Ovary (tissue), 7 donors: ENCODE measurements at regions not wholly inside any gene's neighbourhood (a gene's known extent, or its start where the extent isn't known, plus 50 kb on each side); places are given as distances from the start of the nearest gene placed in this dataset.
A peak's percentile ranks its signal among the peaks of the same experiment; 100 is the strongest.

Source experiments
- DNase-seq, 5 donors: peaks; one replicate each; pipeline ENCODE4 v3.0.0-alpha.2; 2019 to 2020
- H3K27ac ChIP-seq, 2 donors: fragments of 200-600 bp; one replicate each; pipeline versions ENCODE4 v1.5.1 to v1.8.0; 2019 to 2022
- H3K27me3 ChIP-seq: fragments of 200-600 bp; one replicate; pipeline ENCODE4 v1.8.0; 2022
- H3K36me3 ChIP-seq: fragments of 200-600 bp; sonication (generic); one replicate; pipeline ENCODE4 v1.5.1; 2019
- H3K4me1 ChIP-seq: one replicate; pipeline ENCODE4 v1.8.1; 2013; ENCODE audit warnings: mild to moderate bottlenecking, moderate library complexity; ENCODE audit not compliant: insufficient read depth
- H3K4me3 ChIP-seq: fragments of 200-600 bp; sonication (generic); one replicate; pipeline ENCODE4 v1.5.1; 2017
- H3K9me3 ChIP-seq, 2 donors: fragments of 200-600 bp in 1 of 2; sonication (generic) in 1 of 2; one replicate each; pipeline versions ENCODE4 v1.5.1 to v1.8.1; 2013 to 2019; ENCODE audit warnings: mild to moderate bottlenecking in 1 of 2, moderate library complexity in 1 of 2
- EP300 ChIP-seq: sonication (generic); formaldehyde crosslinking; IDR thresholded peaks from one replicate; pipeline ENCODE4 v1.6.1; 2017; ENCODE audit warnings: antibody characterized with exemption
- POLR2A ChIP-seq: fragments of 450-650 bp; IDR thresholded peaks from one replicate; pipeline ENCODE4 v1.6.1; 2017; ENCODE audit warnings: antibody characterized with exemption, mild to moderate bottlenecking, moderate library complexity
- WGBS, 3 donors: extraction: QIAGEN DNeasy Blood & Tissue Kit in 1 of 3; methylation state at CpG; one replicate each; pipeline versions ENCODE4 v1.1.5 to v1.1.7; 2013 to 2017; 5-methylcytosine and 5-hydroxymethylcytosine counted together
- intact Hi-C, 4 donors: fragments of 100-400 bp; cut with DNase I; formaldehyde crosslinking; loops; one replicate each; pipeline versions ENCODE4 v1.11.0 to v1.15.1; 2022 to 2023
- TF ChIP-seq, protein P1 (sequence below), 3 donors: fragments of 450-650 bp in 2 of 3; fragments of 200-600 bp in 1 of 3; IDR thresholded peaks; one replicate each; pipeline versions ENCODE4 v1.5.1 to v1.8.0; 2016 to 2022; ENCODE audit warnings: antibody characterized with exemption in 3 of 3, mild to moderate bottlenecking in 1 of 3
- donor health status: DM: no; HTN: no; CAD: no; lungs with moderate emphysema.
- donor health status: DM: no; HTN: no; CAD: no.
- donor health status: Bipolar disorder and iron deficiency.
- donor health status: DM: no; HTN: no; CAD: no.
- donor health status: DM: yes; HTN: yes; CAD: no.

DNA sequence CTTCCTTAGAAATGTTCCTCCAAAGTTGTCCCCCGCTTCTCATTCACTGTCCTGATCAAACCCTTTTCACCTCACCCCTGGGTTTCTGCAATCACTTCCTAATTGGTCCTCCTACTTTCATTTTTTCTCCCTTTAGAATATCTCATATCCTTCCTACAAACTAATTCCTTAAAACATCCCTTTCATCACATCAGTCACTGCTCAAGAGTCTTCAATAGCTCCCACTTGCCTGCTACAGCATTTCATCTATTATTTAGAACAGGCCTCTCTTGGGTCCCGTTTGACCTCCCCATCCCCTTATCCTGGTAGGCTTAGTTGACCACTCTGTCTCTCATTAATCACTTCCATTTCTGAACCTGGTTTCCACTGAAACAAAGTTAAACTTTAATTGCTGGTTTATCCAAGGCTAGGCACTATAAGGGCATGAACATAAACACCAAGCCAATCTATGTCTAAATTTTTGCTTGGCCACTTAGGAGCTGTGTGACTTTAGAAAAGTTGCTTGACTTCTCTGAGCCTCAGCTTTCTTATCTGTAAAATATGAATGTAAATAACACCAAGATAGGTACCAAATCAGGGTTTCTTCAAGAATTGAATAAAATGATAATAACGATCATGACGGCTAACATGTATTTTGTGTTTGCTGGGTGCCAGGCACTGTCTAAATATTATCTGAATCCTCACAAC lies 202.1 kb upstream of the WWC1 start:
- Histone ChIP-seq H3K4me3 (no peak overlapping the region), H3K4me1 (peaks cover 9% of the 10 kb centered on the region), H3K27me3 (no peaks in the 10 kb centered on the region), H3K9me3 (no peaks in the 10 kb centered on the region), H3K27ac (no peak overlapping the region), H3K36me3 (no peaks in the 10 kb centered on the region)
- DNase-seq = no peak
- intact Hi-C loops = no loop called here
- 90 to 94% (median 92%) methylated on average over 4 of the region's 4 CpGs for WGBS, 3 donors
- TF ChIP-seq POLR2A (no peak), EP300 (no peak)
- TF ChIP-seq, protein P1, sequence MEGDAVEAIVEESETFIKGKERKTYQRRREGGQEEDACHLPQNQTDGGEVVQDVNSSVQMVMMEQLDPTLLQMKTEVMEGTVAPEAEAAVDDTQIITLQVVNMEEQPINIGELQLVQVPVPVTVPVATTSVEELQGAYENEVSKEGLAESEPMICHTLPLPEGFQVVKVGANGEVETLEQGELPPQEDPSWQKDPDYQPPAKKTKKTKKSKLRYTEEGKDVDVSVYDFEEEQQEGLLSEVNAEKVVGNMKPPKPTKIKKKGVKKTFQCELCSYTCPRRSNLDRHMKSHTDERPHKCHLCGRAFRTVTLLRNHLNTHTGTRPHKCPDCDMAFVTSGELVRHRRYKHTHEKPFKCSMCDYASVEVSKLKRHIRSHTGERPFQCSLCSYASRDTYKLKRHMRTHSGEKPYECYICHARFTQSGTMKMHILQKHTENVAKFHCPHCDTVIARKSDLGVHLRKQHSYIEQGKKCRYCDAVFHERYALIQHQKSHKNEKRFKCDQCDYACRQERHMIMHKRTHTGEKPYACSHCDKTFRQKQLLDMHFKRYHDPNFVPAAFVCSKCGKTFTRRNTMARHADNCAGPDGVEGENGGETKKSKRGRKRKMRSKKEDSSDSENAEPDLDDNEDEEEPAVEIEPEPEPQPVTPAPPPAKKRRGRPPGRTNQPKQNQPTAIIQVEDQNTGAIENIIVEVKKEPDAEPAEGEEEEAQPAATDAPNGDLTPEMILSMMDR (IDR thresholded peaks at IDR 0.05) = no peak

DNA sequence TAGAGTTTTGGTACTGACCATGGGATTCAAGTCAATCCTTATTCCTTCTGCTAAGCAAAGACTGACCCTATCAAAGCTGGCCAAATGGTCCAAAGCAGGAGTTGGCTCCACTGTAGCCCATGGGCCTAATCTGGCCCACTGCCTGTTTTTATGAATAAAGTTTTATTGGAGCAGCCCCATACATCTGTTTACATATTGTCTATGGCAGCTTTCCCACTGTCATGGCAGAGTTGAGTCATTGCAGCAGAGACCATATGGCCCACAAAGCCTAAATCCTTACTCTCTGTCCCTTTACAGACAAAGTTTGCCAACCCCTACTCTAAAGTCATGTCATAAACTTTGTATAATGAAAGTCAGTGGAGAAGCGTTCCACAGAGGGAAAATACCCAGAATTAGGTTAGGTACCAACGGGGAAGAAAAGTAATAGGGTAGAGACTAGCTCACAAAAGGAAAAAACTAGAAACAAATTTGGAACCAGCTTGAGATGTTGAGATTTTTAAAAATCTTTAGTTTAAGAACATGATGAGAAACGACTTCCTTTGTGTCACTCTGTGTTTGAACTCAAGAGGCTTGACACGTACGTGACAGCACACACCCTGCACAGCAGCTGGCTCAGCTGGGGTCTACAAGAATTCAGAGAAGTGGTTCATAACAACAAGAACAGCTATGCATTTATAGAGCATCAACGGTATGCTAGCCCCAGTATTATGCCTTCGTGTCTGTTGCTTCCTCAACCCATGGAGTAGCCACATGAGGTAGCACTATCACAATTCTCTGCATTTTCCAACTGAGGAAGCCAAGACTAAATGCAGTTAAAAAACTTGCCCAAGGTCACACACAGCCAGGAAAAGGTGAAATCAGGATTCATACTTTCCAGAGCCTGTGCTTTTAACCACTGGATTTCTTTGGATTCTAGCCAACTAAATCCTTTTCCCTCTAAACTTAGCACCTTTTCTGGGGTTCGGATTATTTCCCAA lies 198.9 kb upstream of the WWC1 start:
- peaks cover 7% of the 10 kb centered on the region for H3K4me1 ChIP-seq
- no peak overlapping the region for H3K27ac ChIP-seq
- H3K4me3 ChIP-seq = no peak overlapping the region
- no peak for DNase-seq
- WGBS, 3 donors = 79 to 90% (median 88%) methylated on average over 8 of the region's 8 CpGs
- no peaks in the 10 kb centered on the region for H3K27me3 ChIP-seq
- H3K36me3 ChIP-seq = no peaks in the 10 kb centered on the region
- intact Hi-C loops = no loop called here
- TF ChIP-seq, protein P1 (IDR thresholded peaks at IDR 0.05) = no peak
- TF ChIP-seq EP300 (no peak), POLR2A (no peak)
- H3K9me3 ChIP-seq = no peaks in the 10 kb centered on the region

DNA sequence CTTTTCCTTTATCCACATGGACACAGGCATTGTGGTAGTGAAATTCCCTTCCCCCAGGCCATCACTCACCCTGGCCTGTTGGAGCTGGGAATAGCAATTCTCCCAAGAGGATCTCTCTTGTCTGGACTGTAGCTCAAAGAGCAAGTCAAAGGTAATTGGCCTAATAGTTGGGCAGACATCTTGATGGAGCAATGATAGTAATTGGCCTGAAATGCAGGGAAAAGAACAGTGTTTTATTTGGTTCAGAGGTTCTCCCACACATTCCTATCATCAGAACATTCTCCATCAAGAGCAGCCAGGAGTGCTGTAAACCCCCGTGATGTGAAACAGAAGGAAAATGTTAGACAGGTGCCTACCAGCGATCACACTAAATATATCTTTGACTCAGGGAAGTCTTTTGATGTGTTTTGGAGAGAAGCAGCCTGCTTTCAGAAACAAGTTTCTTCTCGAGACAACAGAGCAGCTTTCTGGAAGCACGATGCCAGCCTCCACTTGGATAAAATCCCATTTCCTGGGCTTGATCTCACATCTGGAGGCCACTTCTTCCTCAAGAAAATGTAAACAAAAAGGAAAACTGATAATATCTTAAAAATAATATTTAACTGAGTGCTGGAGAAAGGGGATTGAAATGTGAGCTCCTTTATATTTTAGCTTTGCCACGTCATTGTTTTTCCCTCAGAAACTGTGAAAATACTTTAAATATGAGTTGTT lies 198.1 kb upstream of the WWC1 start:
- WGBS, 3 donors = 5 to 17% (median 9%) methylated on average over 5 of the region's 5 CpGs
- Histone ChIP-seq H3K36me3 (no peaks in the 10 kb centered on the region), H3K4me1 (peaks cover 7% of the 10 kb centered on the region), H3K4me3 (no peak overlapping the region), H3K27ac (peak overlapping the region in 1 of 2 donors; percentile 19), H3K27me3 (no peaks in the 10 kb centered on the region), H3K9me3 (no peaks in the 10 kb centered on the region)
- DNase-seq = no peak
- intact Hi-C loops = no loop called here
- TF ChIP-seq POLR2A = no peak
- TF ChIP-seq, protein P1 (IDR thresholded peaks at IDR 0.05) = no peak
- TF ChIP-seq EP300 = no peak

DNA sequence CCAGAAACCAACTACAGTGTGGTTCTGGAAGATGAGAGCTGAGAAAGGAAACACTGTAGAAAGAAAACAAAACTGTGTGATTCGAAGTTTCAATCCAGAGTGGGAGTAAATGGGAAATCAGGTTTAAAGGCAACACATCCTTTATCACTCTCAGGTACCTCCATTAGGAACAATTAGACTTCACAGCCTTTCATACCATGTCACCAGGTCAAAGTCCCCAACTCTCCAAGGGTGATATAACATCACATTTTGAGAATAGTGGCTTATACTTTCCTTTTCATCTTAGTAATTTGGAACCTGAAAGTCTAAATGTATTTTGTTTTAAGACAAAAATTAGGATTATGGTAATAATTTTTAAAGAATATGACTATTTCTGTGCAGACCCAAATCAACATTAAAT lies 194.9 kb upstream of the WWC1 start:
- intact Hi-C loops = no loop called here
- H3K27ac ChIP-seq = no peak overlapping the region
- 44 to 58% (median 58%) methylated on average over 1 of the region's 1 CpG for WGBS, 3 donors

More for the DNA sequence above, 194.9 kb upstream of the WWC1 start:
- Histone ChIP-seq H3K4me1 (peaks cover 7% of the 10 kb centered on the region), H3K36me3 (no peaks in the 10 kb centered on the region), H3K27me3 (no peaks in the 10 kb centered on the region), H3K4me3 (no peak overlapping the region), H3K9me3 (no peaks in the 10 kb centered on the region)
- DNase-seq = no peak
- TF ChIP-seq, protein P1 (IDR thresholded peaks at IDR 0.05) = no peak
- TF ChIP-seq EP300 (no peak), POLR2A (no peak)
